ENCODE measurements at regions not wholly inside any gene's neighbourhood (a gene's known extent, or its start where the extent isn't known, plus 50 kb on each side); places are given as distances from the start of the nearest gene placed in this dataset.

DNA sequence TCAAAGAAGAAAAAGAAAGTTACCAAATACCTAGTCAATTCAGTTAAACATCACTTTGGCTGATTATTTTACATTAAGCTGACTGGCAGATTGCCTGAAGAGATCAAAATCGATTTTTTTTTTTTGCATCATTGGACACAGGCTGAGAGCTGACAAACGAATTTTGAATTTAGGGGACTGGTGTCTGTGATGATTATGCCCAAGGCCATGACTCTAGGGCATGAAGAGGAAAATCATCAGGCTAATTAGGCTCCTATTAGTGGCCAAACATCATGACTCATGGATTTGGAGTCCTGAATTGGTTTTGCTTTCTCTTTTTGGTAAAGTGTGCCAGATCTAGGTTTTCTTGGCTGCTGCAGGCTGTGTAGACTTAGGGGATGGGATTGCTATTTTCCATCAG lies 829.3 kb upstream of the LCORL start:
- no peak for DNase-seq (ENCODE audit: low spot score)

DNA sequence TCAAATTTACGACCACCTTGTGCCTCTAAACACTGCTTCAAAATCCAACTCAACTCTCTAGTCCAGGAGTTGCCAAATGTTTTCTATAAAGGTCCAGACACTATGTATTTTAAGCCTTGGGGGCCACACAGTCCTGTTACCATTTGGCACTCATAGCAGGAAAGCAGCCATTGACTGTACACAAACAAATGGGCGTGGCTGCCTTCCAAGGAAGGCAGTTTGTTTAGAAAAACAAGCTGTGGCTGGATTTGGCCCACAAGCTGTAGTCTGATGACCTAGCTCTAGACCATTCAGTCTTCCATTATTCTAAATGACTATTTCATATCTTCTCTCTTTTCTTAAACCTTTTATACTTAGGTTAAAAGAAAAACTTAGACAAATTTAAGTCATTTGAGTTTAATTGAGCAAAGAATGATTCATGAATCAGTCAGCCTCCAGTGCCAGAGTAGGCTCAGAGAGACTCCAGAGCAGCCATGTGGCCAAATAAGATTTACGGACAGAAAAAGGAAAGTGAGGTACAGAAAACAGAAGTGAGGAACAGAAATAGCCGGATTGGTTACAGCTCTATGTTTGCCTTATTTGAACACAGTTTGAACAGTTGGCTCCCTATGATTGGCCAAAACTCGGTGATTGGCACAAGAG lies 825.8 kb upstream of the LCORL start:
- DNase-seq (ENCODE audit: low spot score) = no peak

GRCh38 chr4:18846313-18846712 lies 824.8 kb upstream of the LCORL start:
- DNase-seq (ENCODE audit: low spot score) = no peak

DNA sequence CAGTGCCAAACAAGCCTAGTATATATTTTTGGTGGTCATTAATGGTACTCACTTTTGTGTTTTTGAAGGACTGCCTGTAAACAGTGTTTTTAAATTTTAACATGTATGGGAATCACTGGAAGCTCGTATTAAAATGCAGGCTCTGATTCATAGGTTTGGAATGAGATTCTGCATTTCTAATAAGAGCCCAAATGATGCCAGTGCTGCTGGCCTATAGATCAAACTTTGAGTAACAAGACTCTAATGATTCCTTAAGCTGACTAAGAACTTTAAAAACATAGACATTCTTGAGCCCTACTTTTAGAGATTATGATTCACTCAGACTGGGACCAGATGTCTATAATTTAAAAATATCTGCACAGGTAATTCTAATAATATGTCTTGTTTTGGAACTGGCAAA lies 823.2 kb upstream of the LCORL start:
- no peak for DNase-seq (ENCODE audit: low spot score)

DNA sequence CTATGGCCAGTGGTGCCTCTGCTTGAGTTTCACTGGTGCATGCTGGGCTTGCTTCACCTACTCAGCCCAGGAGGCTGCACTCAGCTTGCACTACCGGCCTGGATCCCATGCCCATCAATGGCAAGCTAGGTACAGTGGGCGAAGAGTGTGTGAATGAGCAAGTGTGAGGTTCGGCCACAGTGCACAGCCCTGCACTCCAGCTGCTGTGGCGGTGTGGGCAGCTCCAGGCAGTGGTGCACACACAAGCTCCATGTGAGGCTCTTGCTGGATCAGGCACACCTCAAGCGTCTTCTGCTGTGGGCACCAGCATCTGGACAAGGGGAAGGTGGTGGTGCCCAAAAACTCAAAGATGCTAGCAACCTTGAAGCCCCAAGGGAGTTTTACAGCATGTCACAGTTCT lies 820.9 kb upstream of the LCORL start:
- no peak for DNase-seq (ENCODE audit: low spot score)

DNA sequence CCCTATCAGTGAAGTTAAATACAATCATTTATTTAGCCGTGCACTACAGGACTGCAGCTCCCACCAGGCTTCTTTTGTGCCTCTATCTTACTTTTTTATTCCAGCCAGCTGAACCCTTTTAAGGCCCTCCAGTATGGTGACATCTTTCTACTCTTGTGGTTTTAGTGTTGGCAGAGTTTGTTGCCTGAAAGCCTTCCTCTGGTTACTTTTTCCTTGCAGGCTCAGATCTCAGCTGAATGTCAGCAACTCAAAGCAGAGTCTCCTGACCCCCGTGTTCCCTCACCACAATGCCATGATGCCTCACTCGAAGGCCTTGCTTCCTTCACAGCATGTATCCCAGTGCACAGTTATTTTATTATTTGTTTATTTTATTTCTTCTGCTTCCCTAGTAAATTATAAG lies 818.9 kb upstream of the LCORL start:
- DNase-seq (ENCODE audit: low spot score) = no peak

DNA sequence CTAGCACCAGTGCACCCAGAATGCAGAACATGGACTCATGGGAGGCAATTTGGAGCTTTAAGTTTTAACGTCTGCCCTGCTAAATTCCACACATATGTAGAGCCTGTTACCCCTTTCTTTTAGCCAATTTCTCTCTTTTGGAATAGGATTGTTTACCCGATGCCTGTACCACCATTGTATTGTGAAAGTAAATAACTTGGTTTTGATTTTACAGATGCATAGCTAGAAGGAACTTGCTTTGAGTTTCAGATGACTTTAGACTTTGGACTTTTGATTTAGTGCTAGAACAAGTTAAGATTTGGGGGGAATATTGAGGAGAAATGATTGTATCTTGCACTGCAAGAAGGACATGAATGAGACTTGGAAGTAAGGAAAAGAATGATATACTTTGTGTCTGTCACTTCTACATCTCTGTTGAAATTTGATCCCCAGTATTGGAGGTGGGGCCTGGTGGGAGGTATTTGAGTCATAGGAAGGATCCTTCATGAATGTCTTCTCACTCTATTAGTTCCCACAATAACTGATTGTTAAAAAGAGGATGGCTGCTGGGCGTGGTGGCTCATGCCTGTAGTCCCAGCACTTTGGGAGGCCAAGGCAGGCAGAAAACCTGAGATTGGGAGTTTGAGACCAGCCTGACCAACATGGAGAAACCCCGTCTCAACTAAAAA lies 794.8 kb upstream of the LCORL start:
- DNase-seq (ENCODE audit: low spot score) = peak; percentile 1

DNA sequence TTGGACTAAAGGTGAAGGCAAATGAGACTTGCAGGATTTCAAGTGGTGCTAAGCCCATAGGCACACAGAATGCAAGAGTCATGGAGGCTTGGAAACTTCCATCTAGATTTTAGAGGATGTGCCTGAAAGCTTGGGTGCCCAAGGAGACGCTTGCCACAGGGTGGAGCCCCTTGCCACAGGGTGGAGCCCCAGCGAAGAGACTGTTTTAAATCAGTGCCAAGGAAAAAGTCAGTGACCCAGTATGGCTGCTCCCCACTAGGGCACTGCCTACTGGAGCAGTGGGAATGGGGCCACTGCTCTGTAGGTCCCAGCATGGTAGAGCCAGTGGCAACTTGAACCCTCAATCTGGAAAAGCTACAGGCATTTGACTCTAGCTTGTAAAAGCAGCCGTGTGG lies 794.2 kb upstream of the LCORL start:
- DNase-seq (ENCODE audit: low spot score) = no peak

GRCh38 chr4:18815081-18815778 lies 793.7 kb upstream of the LCORL start:
- no peak for DNase-seq (ENCODE audit: low spot score)

GRCh38 chr4:18813771-18814170 lies 792.2 kb upstream of the LCORL start:
- no peak for DNase-seq (ENCODE audit: low spot score)

DNA sequence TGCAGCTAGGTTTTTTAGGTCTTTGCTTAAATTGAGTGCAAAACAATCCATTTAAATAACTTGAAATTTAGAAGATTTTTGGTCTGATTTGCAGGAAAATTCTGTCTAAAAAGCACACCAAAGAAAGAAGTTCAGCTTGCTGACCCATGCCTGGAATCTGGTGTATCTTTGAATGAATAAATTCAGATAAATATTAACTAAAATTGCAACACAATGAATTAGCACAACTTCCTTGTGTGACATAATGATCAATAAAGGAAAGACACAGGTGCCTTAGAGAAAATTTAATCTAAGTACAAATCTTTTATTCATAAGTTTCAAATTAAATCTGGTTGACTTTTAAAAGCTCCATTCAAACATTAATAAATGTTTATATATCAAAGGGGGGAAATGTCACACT lies 791.5 kb upstream of the LCORL start:
- no peak for DNase-seq (ENCODE audit: low spot score)

DNA sequence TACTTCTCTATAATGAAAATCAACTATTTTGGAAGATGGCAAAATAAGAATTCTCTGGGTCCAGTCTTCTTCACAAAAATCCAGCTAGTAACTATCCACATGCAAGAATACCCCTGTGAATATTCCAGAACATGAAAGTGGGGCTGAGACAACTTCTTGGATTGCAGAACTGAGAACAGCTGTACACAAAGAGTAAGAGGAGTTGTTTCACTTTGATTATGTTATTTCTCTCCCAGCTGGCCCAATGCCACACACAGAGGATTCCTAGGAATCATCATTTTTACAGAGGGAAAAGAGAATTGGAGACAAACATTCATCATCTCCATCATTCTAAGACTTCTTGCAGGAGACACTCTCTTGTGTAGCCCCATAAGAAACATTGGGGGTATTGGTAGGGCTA lies 782.2 kb upstream of the LCORL start:
- no peak for DNase-seq (ENCODE audit: low spot score)

- DNase-seq (ENCODE audit: low spot score) = no peak
Observed at GRCh38 chr4:18798123-18798522, 776.6 kb upstream of the LCORL start.

- no peak for DNase-seq (ENCODE audit: low spot score)
Observed at GRCh38 chr4:18795794-18796193, 774.2 kb upstream of the LCORL start.

GRCh38 chr4:18777190-18777930 lies 755.8 kb upstream of the LCORL start:
- no peak for DNase-seq (ENCODE audit: low spot score)

DNA sequence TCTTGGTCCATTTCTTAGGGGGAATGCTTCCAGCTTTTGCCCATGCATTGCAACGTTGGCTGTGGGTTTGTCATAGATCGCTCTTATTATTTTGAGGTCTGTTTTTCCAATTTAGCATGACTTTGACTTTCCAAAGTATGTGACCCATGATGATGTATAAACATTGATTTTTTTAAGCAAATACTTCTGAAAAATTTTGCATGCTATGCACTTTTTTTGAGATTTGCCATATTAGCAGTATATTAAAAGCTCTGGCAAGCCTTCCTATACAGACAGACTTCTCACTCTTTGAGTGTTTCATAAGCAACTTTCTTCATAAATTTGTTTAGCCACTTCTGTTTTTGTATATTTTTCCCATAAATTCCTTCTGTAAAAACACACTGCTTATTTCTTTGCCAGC lies 746.4 kb upstream of the LCORL start:
- no peak for DNase-seq (ENCODE audit: low spot score)

- no peak for DNase-seq (ENCODE audit: low spot score)
Observed at GRCh38 chr4:18756671-18757070, 735.1 kb upstream of the LCORL start.

DNA sequence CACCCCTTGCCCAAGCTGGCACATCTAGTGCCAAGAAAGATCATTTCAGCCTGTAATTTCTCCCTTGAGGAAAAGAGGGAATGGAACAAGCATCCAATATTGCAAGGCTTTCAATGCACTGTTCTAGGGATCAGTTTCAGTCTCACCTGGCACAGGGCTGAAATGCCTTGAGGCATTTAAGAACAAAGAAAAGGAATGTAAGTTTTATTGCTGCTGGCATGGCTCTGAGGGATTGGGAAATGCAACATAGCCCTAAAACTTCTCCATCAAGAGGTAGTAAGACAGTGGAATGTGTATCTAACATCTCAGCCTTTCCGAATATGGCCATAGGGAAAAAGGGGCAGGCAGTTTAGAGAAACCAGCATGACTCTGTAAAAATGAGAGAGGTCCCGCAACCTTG lies 732.6 kb upstream of the LCORL start:
- DNase-seq (ENCODE audit: low spot score) = no peak

GRCh38 chr4:18751083-18751482 lies 729.5 kb upstream of the LCORL start:
- DNase-seq (ENCODE audit: low spot score) = no peak

- DNase-seq (ENCODE audit: low spot score) = no peak
Observed at GRCh38 chr4:18749391-18749790, 727.8 kb upstream of the LCORL start.

- DNase-seq (ENCODE audit: low spot score) = no peak
Observed at GRCh38 chr4:18736551-18736950, 715.0 kb upstream of the LCORL start.

- no peak for DNase-seq (ENCODE audit: low spot score)
Observed at GRCh38 chr4:18735740-18736268, 714.2 kb upstream of the LCORL start.

DNA sequence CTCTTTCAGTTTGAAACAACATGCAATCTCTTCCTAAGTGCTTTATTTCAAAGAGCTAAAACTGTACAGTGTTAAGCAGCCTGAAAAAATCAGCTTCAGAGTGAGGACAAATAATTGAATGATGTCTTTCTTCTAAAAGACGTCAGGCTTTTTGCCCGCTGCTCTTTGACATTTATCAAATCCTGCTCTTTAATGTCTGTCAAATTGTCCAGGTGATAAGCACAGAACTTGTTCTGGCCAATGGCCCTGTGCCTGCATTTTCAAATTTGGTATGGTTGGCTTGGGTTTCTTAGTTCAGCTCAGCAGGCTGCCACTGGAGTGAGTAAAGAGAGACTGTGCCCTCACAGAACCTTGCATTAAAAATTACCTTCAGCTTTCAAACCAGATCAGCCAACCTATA lies 712.9 kb upstream of the LCORL start:
- no peak for DNase-seq (ENCODE audit: low spot score)

Data from COLO829 (cell line).